OCI-LY3 (cell line): ENCODE measurements at regions not wholly inside any gene's neighbourhood (a gene's known extent, or its start where the extent isn't known, plus 50 kb on each side); places are given as distances from the start of the nearest gene placed in this dataset.

Experiments
- EZH2phosphoT487 ChIP-seq: fragments of 200-600 bp; shearing (Covaris generic); IDR thresholded peaks from 2 replicates; pipeline ENCODE4 v1.6.1; 2018; ENCODE audit warnings: antibody characterized with exemption, mixed run types, low read depth
- TF ChIP-seq, protein P1 (sequence below): fragments of 200-600, 300-600 bp; sonication (generic); IDR thresholded peaks from 2 replicates; pipeline ENCODE4 v1.5.1; 2014; ENCODE audit warnings: antibody characterized with exemption, low read length, low read depth

DNA sequence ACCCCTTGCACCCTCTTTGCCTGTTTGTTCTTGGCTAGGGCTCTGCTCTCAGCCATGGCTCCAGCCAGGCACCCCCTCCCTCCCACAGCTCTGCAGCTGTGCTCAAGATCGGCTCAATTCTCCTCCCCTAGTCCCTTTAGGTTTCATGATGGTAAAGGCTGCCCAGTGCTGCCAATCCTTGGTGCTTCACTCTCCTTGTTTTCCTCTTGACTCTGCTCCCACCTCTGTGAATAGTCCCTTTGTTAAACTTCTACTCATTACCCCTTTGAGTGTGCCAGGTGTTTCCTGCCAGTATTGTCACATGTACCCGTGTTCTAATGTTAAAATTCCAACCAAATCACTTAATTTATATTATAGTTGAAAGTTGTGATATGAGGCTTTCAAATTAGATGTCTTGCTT is 101.0 kb upstream of the CERS6 start:
- TF ChIP-seq, protein P1, sequence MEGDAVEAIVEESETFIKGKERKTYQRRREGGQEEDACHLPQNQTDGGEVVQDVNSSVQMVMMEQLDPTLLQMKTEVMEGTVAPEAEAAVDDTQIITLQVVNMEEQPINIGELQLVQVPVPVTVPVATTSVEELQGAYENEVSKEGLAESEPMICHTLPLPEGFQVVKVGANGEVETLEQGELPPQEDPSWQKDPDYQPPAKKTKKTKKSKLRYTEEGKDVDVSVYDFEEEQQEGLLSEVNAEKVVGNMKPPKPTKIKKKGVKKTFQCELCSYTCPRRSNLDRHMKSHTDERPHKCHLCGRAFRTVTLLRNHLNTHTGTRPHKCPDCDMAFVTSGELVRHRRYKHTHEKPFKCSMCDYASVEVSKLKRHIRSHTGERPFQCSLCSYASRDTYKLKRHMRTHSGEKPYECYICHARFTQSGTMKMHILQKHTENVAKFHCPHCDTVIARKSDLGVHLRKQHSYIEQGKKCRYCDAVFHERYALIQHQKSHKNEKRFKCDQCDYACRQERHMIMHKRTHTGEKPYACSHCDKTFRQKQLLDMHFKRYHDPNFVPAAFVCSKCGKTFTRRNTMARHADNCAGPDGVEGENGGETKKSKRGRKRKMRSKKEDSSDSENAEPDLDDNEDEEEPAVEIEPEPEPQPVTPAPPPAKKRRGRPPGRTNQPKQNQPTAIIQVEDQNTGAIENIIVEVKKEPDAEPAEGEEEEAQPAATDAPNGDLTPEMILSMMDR = no peak
- TF ChIP-seq EZH2phosphoT487 = no peak
